ENCODE measurements at regions not wholly inside any gene's neighbourhood (a gene's known extent, or its start where the extent isn't known, plus 50 kb on each side); places are given as distances from the start of the nearest gene placed in this dataset.

- no peak overlapping the region for H3K27ac ChIP-seq
- no peak overlapping the region for H3K4me3 ChIP-seq
- TF ChIP-seq, protein P1, sequence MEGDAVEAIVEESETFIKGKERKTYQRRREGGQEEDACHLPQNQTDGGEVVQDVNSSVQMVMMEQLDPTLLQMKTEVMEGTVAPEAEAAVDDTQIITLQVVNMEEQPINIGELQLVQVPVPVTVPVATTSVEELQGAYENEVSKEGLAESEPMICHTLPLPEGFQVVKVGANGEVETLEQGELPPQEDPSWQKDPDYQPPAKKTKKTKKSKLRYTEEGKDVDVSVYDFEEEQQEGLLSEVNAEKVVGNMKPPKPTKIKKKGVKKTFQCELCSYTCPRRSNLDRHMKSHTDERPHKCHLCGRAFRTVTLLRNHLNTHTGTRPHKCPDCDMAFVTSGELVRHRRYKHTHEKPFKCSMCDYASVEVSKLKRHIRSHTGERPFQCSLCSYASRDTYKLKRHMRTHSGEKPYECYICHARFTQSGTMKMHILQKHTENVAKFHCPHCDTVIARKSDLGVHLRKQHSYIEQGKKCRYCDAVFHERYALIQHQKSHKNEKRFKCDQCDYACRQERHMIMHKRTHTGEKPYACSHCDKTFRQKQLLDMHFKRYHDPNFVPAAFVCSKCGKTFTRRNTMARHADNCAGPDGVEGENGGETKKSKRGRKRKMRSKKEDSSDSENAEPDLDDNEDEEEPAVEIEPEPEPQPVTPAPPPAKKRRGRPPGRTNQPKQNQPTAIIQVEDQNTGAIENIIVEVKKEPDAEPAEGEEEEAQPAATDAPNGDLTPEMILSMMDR (IDR thresholded peaks at IDR 0.05): no peak
- DNase-seq: no peak
- no peaks in the 10 kb centered on the region for H3K4me1 ChIP-seq
- H3K9me3 ChIP-seq: no peaks in the 10 kb centered on the region
- no peak overlapping the region for H3K9ac ChIP-seq (ENCODE audit: low read depth in 2 of 2, low read length in 2 of 2)
- no peaks in the 10 kb centered on the region for H3K27me3 ChIP-seq
- intact Hi-C loops (cut with DNase I): no loop called here
- H3K36me3 ChIP-seq: no peaks in the 10 kb centered on the region
Measured at GRCh38 chr14:97369901-97370300, 572.7 kb downstream of the VRK1 start.

- Histone ChIP-seq H3K4me1 (no peaks in the 10 kb centered on the region), H3K27ac (no peak overlapping the region), H3K4me3 (no peak overlapping the region), H3K9me3 (no peaks in the 10 kb centered on the region), H3K27me3 (no peaks in the 10 kb centered on the region), H3K36me3 (no peaks in the 10 kb centered on the region), H3K9ac (ENCODE audit: low read depth in 2 of 2, low read length in 2 of 2) (no peak overlapping the region)
- no peak for DNase-seq
- TF ChIP-seq, protein P1 (IDR thresholded peaks at IDR 0.05): no peak
- intact Hi-C loops (cut with DNase I): no loop called here
Measured at GRCh38 chr14:97376310-97376709, 579.1 kb downstream of the VRK1 start.

DNA sequence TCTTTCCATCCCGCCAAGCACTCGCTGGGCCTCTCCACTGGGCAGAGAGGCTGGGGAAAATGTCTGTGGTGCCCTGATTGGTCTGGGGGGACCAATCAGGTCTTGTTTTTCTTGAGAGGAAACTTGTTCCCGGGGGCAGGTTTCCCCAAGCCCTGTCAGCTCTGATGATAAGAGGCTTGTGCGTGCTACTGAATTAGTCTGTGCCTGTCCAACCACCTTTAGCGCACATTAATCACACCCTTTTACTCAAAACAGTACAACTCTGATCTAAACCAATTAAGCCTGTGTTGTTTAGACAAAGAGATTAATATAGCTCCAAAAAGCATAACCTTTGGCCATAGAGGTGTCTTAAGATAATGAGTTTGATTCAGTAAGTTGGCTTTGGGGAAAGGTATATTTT lies 580.4 kb downstream of the VRK1 start:
- Histone ChIP-seq H3K4me1 (no peaks in the 10 kb centered on the region), H3K9me3 (no peaks in the 10 kb centered on the region), H3K27me3 (no peaks in the 10 kb centered on the region), H3K4me3 (no peak overlapping the region), H3K36me3 (no peaks in the 10 kb centered on the region), H3K27ac (no peak overlapping the region), H3K9ac (ENCODE audit: low read depth in 2 of 2, low read length in 2 of 2) (no peak overlapping the region)
- no peak for DNase-seq
- TF ChIP-seq, protein P1 (IDR thresholded peaks at IDR 0.05): no peak
- intact Hi-C loops (cut with DNase I): no loop called here

DNA sequence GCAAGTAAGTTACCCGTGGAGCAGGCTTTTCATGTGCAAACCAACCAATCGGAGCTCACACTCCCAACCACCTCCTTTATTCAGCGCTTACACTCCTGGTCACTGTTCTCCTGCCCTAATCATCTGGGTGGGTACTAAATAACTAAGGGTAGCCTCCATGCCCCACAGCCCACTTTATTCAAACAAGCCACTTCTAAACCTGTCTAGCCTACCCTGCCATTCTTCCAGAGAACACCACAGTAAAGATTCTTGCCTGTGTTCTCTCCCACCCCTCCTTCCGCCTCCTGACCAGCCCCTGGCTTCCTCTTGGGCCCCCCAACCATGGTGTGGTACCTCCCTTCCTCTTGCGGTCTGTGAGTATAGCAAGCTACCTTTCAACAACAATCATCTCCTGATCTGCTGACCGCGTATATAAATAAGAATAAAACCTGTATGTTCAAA lies 581.9 kb downstream of the VRK1 start:
- no peak overlapping the region for H3K4me3 ChIP-seq
- no peak overlapping the region for H3K27ac ChIP-seq
- H3K4me1 ChIP-seq: no peaks in the 10 kb centered on the region
- no peaks in the 10 kb centered on the region for H3K36me3 ChIP-seq
- H3K9me3 ChIP-seq: no peaks in the 10 kb centered on the region
- H3K9ac ChIP-seq (ENCODE audit: low read depth in 2 of 2, low read length in 2 of 2): no peak overlapping the region
- TF ChIP-seq, protein P1 (IDR thresholded peaks at IDR 0.05): no peak
- no peaks in the 10 kb centered on the region for H3K27me3 ChIP-seq
- intact Hi-C loops (cut with DNase I): no loop called here
- no peak for DNase-seq

- Histone ChIP-seq H3K4me1 (no peaks in the 10 kb centered on the region), H3K9ac (ENCODE audit: low read depth in 2 of 2, low read length in 2 of 2) (no peak overlapping the region), H3K9me3 (no peaks in the 10 kb centered on the region), H3K27ac (no peak overlapping the region), H3K36me3 (no peaks in the 10 kb centered on the region), H3K27me3 (no peaks in the 10 kb centered on the region), H3K4me3 (no peak overlapping the region)
- TF ChIP-seq, protein P1 (IDR thresholded peaks at IDR 0.05): no peak
- intact Hi-C loops (cut with DNase I): no loop called here
- DNase-seq: no peak
Measured at GRCh38 chr14:97380539-97380941, 583.4 kb downstream of the VRK1 start.

DNA sequence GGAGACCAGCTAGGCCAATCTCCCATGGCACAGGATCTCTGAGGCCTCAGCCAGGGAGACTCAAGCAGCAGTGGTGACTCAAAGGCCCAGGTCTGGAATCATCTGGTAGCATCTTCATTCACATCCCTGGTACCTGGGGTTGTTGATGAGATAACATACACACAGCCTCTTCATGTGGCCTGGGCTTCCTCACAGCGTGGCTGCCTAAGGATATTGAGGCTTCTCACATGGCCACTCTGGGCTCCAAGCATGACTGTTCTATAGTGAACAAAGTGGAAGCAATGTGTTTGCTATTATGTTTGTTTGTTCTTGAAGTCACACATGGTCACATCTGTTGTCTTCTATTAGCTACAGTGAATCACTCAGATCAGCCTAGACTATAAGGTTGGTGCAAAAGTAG lies 584.1 kb downstream of the VRK1 start:
- Histone ChIP-seq H3K27ac (no peak overlapping the region), H3K4me1 (no peaks in the 10 kb centered on the region), H3K4me3 (no peak overlapping the region), H3K36me3 (no peaks in the 10 kb centered on the region), H3K9me3 (no peaks in the 10 kb centered on the region), H3K27me3 (no peaks in the 10 kb centered on the region), H3K9ac (ENCODE audit: low read depth in 2 of 2, low read length in 2 of 2) (no peak overlapping the region)
- intact Hi-C loops (cut with DNase I): no loop called here
- DNase-seq: no peak
- TF ChIP-seq, protein P1 (IDR thresholded peaks at IDR 0.05): no peak

Data from colonic mucosa (tissue), 4 donors.